Activated CD4-positive, alpha-beta T cell treated with anti-CD3 and anti-CD28 coated beads, Interleukin-10, Interleukin-2, amounts not matched to agents 100 ng/mL and 50 ng/mL, durations not matched to agents 16 hours and 8 hours (primary cell): ENCODE measurements at regions not wholly inside any gene's neighbourhood (a gene's known extent, or its start where the extent isn't known, plus 50 kb on each side); places are given as distances from the start of the nearest gene placed in this dataset.
A peak's percentile ranks its signal among the peaks of the same experiment; 100 is the strongest.
"Not testable (repeated sequence)": the region's sequence is repeated elsewhere in the genome, so short reads cannot be mapped to it uniquely, and the experiment has no call there.

ENCODE experiments used
- DNase-seq: peaks from one replicate; pipeline ENCODE4 v3.0.0-alpha.2; 2020

- DNase-seq, result no peak
Observed at GRCh38 chr14:38693423-38693822, 409.6 kb downstream of the SEC23A start.

GRCh38 chr14:38669027-38669426, 413.1 kb upstream of the CLEC14A start:
- DNase-seq, result no peak

DNA sequence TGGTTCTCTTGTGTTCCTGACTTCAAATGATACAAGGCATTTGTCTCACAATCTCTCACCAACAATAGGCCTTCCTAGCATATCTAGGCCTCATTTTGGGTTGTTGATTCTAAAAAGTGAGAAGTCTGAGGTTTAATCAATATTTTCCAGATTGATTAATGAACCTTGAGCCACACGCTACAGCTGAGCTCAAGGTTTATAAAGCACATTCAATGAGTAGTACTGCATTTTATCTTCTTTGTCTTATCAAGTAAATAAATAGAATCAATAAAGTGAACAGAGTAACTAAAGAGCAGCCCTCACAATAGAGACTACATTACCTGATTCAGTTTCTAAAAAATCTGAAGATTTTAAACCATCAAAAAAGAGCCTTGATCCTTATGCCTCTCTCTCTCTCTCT, 407.5 kb upstream of the CLEC14A start:
- DNase-seq, result no peak

GRCh38 chr14:38662781-38663180, 406.9 kb upstream of the CLEC14A start:
- no peak for DNase-seq

DNA sequence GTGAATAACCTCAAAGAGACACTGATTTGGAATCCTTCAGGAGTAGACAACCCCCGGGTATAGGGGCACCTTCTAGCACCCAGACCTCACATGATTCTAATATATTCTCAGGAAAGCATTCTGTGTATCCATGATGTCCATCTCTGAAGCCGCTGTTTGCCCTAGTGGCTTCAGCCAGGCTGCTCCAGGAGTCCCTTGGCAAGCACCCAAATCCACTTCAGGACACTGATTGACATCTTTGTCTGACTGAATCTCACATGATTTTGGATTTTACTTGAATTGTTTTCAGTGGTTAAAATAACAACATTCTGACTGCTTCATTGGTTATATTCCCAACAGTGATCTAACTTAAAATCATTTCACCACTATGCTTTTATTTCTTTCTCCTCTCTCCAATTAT, 390.5 kb upstream of the CLEC14A start:
- DNase-seq, result no peak

DNA sequence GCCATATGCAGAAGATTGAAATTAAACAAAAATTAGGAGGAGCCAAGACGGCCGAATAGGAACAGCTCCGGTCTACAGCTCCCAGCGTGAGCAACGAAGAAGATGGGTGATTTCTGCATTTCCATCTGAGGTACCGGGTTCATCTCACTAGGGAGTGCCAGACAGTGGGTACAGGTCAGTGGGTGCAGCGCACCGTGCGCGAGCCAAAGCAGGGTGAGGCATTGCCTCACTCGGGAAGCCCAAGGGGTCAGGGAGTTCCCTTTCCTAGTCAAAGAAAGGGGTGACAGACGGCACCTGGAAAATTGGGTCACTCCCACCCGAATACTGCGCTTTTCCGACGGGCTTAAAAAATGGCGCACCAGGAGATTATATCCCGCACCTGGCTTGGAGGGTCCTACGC, 379.0 kb upstream of the CLEC14A start:
- DNase-seq, result not testable (repeated sequence)

GRCh38 chr14:38629412-38629811, 373.5 kb upstream of the CLEC14A start:
- no peak for DNase-seq

GRCh38 chr14:38627163-38627562, 371.3 kb upstream of the CLEC14A start:
- DNase-seq, result no peak

- DNase-seq, result no peak
Observed at GRCh38 chr14:38623661-38624060, 367.8 kb upstream of the CLEC14A start.

- DNase-seq, result peak; percentile 3
Observed at GRCh38 chr14:38618514-38618913, 362.6 kb upstream of the CLEC14A start.

GRCh38 chr14:38616959-38617358, 361.1 kb upstream of the CLEC14A start:
- DNase-seq, result no peak

- DNase-seq, result no peak
Observed at GRCh38 chr14:38611928-38612327, 356.0 kb upstream of the CLEC14A start.

- no peak for DNase-seq
Observed at GRCh38 chr14:38608244-38608643, 352.4 kb upstream of the CLEC14A start.

- no peak for DNase-seq
Observed at GRCh38 chr14:38605193-38606114, 349.6 kb upstream of the CLEC14A start.

DNA sequence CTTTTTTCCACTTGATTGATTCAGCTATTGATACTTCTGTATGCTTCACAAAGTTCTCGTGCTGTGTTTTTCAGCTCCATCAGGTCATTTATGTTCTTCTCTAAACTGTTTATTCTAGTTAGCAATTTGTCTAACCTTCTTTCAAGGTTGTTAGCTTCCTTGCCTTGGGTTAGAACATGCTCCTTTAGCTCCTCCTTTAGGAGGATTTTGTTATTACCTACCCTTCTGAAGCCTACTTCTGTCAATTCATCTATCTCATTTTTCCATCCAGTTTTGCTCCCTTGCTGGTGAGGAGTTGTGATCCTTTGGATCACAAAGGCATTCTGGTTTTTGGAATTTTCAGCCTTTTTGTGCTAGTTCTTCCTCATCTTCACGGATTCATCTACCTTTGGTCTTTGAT, 344.7 kb upstream of the CLEC14A start:
- DNase-seq, result not testable (repeated sequence)

DNA sequence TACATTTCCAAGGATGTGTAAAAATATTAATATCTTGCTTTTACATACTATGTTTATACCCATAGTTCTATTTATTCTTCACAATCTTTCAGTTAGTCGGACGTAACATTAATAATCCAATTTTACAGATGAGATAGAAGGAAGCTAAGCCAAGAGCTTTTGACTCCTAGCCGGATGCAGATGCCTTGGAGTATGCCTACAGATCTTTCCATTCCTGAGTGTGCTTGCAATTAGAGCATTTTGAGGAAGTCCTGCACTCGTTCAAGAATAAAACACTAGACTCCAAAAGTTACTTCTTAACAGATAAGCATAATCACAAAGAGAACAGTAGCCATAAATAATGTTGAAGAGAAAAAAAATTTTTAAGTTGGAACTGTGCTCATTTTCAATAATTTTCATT, 337.6 kb upstream of the CLEC14A start:
- no peak for DNase-seq

DNA sequence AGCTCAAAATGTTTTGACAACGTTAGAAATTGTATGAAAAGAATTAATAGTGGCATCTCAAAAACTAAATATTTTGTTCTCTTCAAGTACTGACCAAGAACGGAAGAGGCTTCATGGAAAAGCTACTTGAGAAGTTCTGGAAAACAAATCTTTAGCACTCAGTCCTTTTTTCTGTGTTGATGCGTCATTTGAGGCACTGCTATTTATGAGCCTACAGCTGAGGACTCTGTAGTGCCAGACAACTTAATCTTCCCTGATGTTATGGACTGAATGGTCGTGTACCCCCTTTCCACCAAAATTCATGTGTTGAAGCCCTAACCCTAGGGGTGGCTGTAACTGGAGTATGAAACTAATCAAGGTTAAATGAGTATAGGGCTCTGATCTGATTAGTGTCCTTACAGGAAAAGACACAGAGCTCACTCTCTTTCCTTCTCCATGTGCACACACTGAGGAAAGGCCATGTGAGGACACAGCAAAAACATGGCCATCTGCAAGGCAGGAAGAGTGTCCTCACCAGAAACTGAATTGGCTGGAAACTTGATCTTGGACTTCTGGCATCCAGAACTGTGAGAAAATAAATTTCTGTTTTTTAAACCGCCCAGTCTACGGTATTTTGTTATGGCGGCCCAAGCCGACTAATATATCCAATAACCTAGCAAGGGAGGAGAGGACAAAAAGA, 337.0 kb upstream of the CLEC14A start:
- no peak for DNase-seq

GRCh38 chr14:38589747-38590350, 334.0 kb upstream of the CLEC14A start:
- no peak for DNase-seq

DNA sequence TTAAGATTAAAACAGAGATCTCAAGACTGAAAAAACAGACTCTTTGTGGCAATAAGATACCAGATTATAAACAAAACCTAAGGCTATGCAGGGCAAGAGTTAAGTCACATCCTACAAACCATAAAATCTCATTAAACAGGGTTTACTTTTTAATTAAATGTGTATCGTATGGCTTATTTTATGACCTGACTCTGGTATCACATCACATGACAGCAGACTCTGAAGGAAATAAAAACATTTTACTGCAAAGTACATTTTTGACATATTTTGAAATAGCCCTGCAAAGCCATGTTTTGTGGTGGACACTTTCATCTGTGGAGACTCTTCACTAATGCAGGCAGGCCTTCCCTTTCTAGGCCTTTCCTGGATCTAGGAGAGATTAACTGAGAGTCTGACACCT, 327.6 kb upstream of the CLEC14A start:
- DNase-seq, result no peak

- no peak for DNase-seq
Observed at GRCh38 chr14:38578278-38578681, 322.4 kb upstream of the CLEC14A start.

DNA sequence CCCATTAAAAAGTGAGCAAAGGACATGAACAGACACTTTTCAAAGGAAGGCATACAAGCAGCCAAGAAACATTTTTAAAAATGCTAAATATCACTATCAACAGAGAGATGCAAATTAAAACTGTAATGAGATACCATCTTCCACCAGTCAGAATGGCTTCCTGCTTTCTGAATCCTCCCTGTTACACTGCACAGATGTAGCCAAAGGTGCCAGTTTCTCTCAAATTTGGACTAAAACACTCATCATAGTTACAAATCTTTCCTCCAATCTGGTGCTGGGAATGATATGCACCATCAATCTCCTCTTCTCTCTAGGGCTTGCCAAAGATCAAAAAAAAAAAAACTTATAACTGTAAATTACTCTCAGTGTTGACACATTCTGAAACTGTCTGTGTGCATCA, 311.8 kb upstream of the CLEC14A start:
- DNase-seq, result no peak

GRCh38 chr14:38561657-38562056, 305.8 kb upstream of the CLEC14A start:
- DNase-seq, result no peak

DNA sequence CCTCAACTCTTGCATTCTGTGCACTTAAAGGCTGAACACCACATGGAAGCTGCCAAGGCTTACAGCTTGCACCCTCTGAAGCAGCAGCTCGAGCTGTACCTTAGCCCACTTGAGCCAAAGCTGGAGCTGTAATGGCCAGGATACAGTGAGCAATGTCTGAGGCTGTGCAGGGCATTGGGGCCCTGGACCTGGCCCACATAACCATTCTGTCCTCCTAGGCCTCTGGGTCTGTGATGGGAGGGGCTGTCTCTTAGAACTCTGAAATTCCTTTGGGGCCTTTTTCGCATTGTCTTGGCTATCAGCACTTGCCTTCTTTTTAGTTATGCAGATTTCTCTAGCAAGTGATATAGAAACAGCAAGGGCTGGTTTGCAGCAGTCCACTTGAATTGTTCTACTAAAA, 303.8 kb upstream of the CLEC14A start:
- DNase-seq, result no peak

DNA sequence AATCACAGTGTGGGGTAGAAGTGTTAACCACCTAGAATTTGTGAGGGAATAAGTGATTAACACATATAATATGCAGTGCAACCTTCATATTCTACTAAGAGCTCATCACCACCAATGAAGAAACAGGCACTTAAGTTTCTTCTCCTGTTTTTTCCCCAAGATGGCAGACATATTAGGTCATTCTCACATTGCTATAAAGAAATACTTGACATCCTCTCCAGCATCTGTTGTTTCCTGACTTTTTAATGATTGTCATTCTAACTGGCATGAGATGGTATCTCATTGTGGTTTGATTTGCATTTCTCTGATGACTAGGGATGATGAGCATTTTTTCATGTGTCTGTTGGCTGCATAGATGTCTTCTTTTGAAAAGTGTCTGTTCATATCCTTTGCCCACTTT, 301.5 kb upstream of the CLEC14A start:
- DNase-seq, result not testable (repeated sequence)
